Bronchial epithelial cell (primary cell): ENCODE measurements at regions not wholly inside any gene's neighbourhood (a gene's known extent, or its start where the extent isn't known, plus 50 kb on each side); places are given as distances from the start of the nearest gene placed in this dataset.

Experiments
- DNase-seq: peaks from one replicate; pipeline ENCODE4 v3.0.0-alpha.2; 2010; ENCODE audit warnings: low read depth
- FAIRE-seq: peaks from 2 replicates; lab custom pipeline; 2011; peaks lifted over from hg19 to GRCh38; lab: Jason Lieb, UNC
- H3K27me3 ChIP-seq: 2 replicates; pipeline ENCODE4 v1.5.1; 2011; ENCODE audit warnings: low read length; ENCODE audit not compliant: control insufficient read depth, insufficient read depth
- H3K36me3 ChIP-seq: 2 replicates; pipeline ENCODE4 v1.5.1; 2011; ENCODE audit warnings: low read length; ENCODE audit not compliant: control insufficient read depth, insufficient read depth
- H3K4me3 ChIP-seq: 2 replicates; pipeline ENCODE4 v1.5.1; 2011; ENCODE audit warnings: mild to moderate bottlenecking, low read depth, low read length, control low read depth
- CTCF ChIP-seq: IDR thresholded peaks from 2 replicates; pipeline ENCODE4 v1.5.1; 2011; ENCODE audit warnings: mild to moderate bottlenecking, moderate library complexity, low read length, control low read depth, inconsistent platforms; ENCODE audit not compliant: insufficient read depth, severe bottlenecking

DNA sequence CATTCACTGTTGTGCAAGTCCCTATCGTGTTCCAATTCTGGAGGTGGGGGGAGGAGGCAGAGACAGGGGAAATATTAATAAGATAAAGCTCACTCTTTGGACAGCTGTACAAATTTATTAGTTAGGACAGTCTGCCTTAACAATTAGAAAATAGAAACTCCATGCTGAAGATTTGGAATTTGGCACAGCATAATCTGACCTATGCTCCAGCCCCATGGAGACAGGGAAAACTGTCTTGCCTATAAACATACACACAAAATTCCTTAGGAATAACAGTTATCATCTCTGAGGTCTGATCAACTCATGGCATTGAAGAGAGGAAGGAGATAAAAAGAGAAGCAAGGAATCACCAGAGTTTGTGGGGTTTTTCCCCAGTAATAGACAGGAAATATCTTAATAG lies 335.4 kb upstream of the MEOX2 start:
- H3K4me3 ChIP-seq = no peak overlapping the region
- TF ChIP-seq CTCF = no peak
- DNase-seq (no peak), FAIRE-seq (no peak)
- no peaks in the 10 kb centered on the region for H3K36me3 ChIP-seq
- no peaks in the 10 kb centered on the region for H3K27me3 ChIP-seq

DNA sequence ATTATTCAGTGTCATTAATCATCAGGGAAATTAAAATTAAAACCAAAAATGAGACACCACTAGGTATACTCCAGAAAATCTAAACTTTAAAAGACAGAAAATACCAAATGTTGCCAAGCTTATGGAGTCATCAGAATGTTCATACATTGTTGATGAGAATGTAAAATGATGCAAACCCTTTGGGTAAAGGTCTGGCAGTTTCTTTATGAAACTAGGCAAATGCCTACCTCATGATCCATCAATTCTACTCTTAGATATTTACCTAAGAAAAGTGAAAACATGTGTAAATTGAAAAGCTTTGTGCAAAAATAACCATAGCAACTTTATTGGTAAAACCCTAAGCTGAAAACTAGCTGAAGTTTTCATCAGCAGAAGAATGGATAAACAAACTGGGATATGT lies 329.5 kb upstream of the MEOX2 start:
- no peaks in the 10 kb centered on the region for H3K27me3 ChIP-seq
- FAIRE-seq = no peak
- H3K36me3 ChIP-seq = no peaks in the 10 kb centered on the region
- TF ChIP-seq CTCF = no peak
- no peak overlapping the region for H3K4me3 ChIP-seq
- no peak for DNase-seq

- no peaks in the 10 kb centered on the region for H3K36me3 ChIP-seq
- TF ChIP-seq CTCF = no peak
These were observed 327.5 kb upstream of the MEOX2 start for GRCh38 chr7:16014031-16014430.

GRCh38 chr7:16007911-16008310 lies 321.4 kb upstream of the MEOX2 start:
- DNase-seq = no peak
- no peak for FAIRE-seq
- TF ChIP-seq CTCF = no peak
- Histone ChIP-seq H3K27me3 (no peaks in the 10 kb centered on the region), H3K36me3 (no peaks in the 10 kb centered on the region), H3K4me3 (no peak overlapping the region)

More at GRCh38 chr7:16014031-16014430, 327.5 kb upstream of the MEOX2 start:
- DNase-seq = no peak
- Histone ChIP-seq H3K27me3 (no peaks in the 10 kb centered on the region), H3K4me3 (no peak overlapping the region)
- no peak for FAIRE-seq

DNA sequence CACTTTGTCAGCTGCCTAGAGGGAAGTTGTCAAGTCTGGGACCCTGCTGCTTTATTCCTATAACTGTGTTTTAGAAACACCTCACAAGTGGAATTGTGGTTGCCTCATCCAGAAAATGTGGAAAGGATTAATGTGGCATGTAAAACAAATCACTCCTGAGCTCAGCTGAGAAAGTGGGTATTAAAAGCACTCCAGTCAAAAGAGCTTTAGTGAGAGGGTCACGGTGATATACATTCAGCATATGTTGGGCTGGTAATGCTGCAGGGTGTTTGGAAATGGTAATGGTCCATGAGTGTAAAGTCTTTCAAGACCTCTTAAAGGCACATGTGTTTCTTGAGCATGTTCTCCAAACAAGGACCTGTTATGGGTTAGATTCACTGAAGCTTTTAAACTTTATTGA lies 318.2 kb upstream of the MEOX2 start:
- FAIRE-seq = no peak
- Histone ChIP-seq H3K36me3 (no peaks in the 10 kb centered on the region), H3K27me3 (no peaks in the 10 kb centered on the region), H3K4me3 (no peak overlapping the region)
- DNase-seq = no peak
- TF ChIP-seq CTCF = no peak

GRCh38 chr7:16001477-16001876 lies 315.0 kb upstream of the MEOX2 start:
- Histone ChIP-seq H3K4me3 (no peak overlapping the region), H3K36me3 (no peaks in the 10 kb centered on the region), H3K27me3 (no peaks in the 10 kb centered on the region)
- FAIRE-seq = no peak
- no peak for DNase-seq
- TF ChIP-seq CTCF = no peak
